ENCODE measurements at regions not wholly inside any gene's neighbourhood (a gene's known extent, or its start where the extent isn't known, plus 50 kb on each side); places are given as distances from the start of the nearest gene placed in this dataset.
A peak's percentile ranks its signal among the peaks of the same experiment; 100 is the strongest.
"Not testable (repeated sequence)": the region's sequence is repeated elsewhere in the genome, so short reads cannot be mapped to it uniquely, and the experiment has no call there.

- no peak overlapping the region for H3K4me3 ChIP-seq
- peaks cover 0 to under 1% of the 10 kb centered on the region in 2 donors for H3K9me3 ChIP-seq
- no peaks in the 10 kb centered on the region for H3K36me3 ChIP-seq
- peak overlapping the region; percentile 94 to 95 for H3K27ac ChIP-seq
- TF ChIP-seq CTCF (IDR thresholded peaks at IDR 0.05) (no peak), POLR2A (IDR thresholded peaks at IDR 0.05) (no peak), POLR2AphosphoS5 (IDR thresholded peaks at IDR 0.05) (no peak)
- H3K4me1 ChIP-seq, result peaks cover 18 to 25% of the 10 kb centered on the region in 2 donors
- H3K27me3 ChIP-seq, result no peaks in the 10 kb centered on the region
- intact Hi-C loops (cut with DNase I; ENCODE audit: low total_unique reads), result no loop called here
- DNase-seq (ENCODE audit: low spot score in 2 of 2), result peak in 1 of 2 donors; percentile 14
These were observed 77.5 kb upstream of the SIRPA start for GRCh38 chr20:1817577-1818211.

GRCh38 chr20:1816384-1817381 lies 78.5 kb upstream of the SIRPA start:
- intact Hi-C loops (cut with DNase I; ENCODE audit: low total_unique reads), result no loop called here
- peak in 1 of 2 donors; percentile 83 for DNase-seq (ENCODE audit: low spot score in 2 of 2)
- peak overlapping the region in 1 of 3 donors; percentile 26 for H3K4me3 ChIP-seq
- no peaks in the 10 kb centered on the region for H3K27me3 ChIP-seq
- peaks cover 18 to 25% of the 10 kb centered on the region in 2 donors for H3K4me1 ChIP-seq
- TF ChIP-seq POLR2A (IDR thresholded peaks at IDR 0.05), result no peak
- peak in 1 of 3 donors; percentile 49 for TF ChIP-seq POLR2AphosphoS5 (IDR thresholded peaks at IDR 0.05)
- H3K36me3 ChIP-seq, result no peaks in the 10 kb centered on the region
- no peaks in the 10 kb centered on the region for H3K9me3 ChIP-seq
- peak overlapping the region; percentile 94 to 96 for H3K27ac ChIP-seq

- intact Hi-C loops (cut with DNase I; ENCODE audit: low total_unique reads), result no loop called here
- H3K9me3 ChIP-seq, result no peaks in the 10 kb centered on the region
- H3K4me1 ChIP-seq, result peaks cover 18 to 32% of the 10 kb centered on the region in 2 donors
- no peak overlapping the region for H3K4me3 ChIP-seq
- DNase-seq (ENCODE audit: low spot score in 2 of 2), result no peak
- H3K36me3 ChIP-seq, result no peaks in the 10 kb centered on the region
- peak overlapping the region; percentile 94 to 96 for H3K27ac ChIP-seq
- no peaks in the 10 kb centered on the region for H3K27me3 ChIP-seq
- TF ChIP-seq CTCF (IDR thresholded peaks at IDR 0.05), result no peak
- TF ChIP-seq POLR2A (IDR thresholded peaks at IDR 0.05), result no peak
- no peak for TF ChIP-seq POLR2AphosphoS5 (IDR thresholded peaks at IDR 0.05)
These were observed 79.6 kb upstream of the SIRPA start for GRCh38 chr20:1815502-1816085.

- H3K27me3 ChIP-seq; H3K36me3 ChIP-seq; H3K4me3 ChIP-seq; DNase-seq (ENCODE audit: low spot score in 2 of 2); H3K9me3 ChIP-seq: not testable (repeated sequence)
- Histone ChIP-seq H3K4me1 (peaks cover 22 to 39% of the 10 kb centered on the region in 2 donors), H3K27ac (peak overlapping the region; percentile 94 to 96)
- intact Hi-C loops (cut with DNase I; ENCODE audit: low total_unique reads), result loop anchor here (5.0 kb wide), 1 partner anchor 82 kb away; the partner anchor contains the start of gene SIRPA
These were observed 80.3 kb upstream of the SIRPA start for GRCh38 chr20:1814861-1815260.

GRCh38 chr20:1813674-1814635 lies 81.3 kb upstream of the SIRPA start:
- TF ChIP-seq POLR2A (IDR thresholded peaks at IDR 0.05), result no peak
- no peak for TF ChIP-seq CTCF (IDR thresholded peaks at IDR 0.05)
- no peak for TF ChIP-seq POLR2AphosphoS5 (IDR thresholded peaks at IDR 0.05)
- no peaks in the 10 kb centered on the region for H3K36me3 ChIP-seq
- H3K27ac ChIP-seq, result peak overlapping the region; percentile 95 to 96
- no peak overlapping the region for H3K4me3 ChIP-seq
- peaks cover 22 to 40% of the 10 kb centered on the region in 2 donors for H3K4me1 ChIP-seq
- no peaks in the 10 kb centered on the region for H3K27me3 ChIP-seq
- no peak for DNase-seq (ENCODE audit: low spot score in 2 of 2)
- intact Hi-C loops (cut with DNase I; ENCODE audit: low total_unique reads), result loop anchor here (5.0 kb wide), 1 partner anchor 83 kb away; the partner anchor contains the start of gene SIRPA
- no peaks in the 10 kb centered on the region for H3K9me3 ChIP-seq
